ENCODE measurements at regions not wholly inside any gene's neighbourhood (a gene's known extent, or its start where the extent isn't known, plus 50 kb on each side); places are given as distances from the start of the nearest gene placed in this dataset.

- Histone ChIP-seq H3K4me3 (no peak overlapping the region), H3K27ac (no peak overlapping the region)
These were observed 352.4 kb upstream of the MEOX2 start for GRCh38 chr7:16038906-16039305.

GRCh38 chr7:16035392-16035791 is 348.9 kb upstream of the MEOX2 start:
- no peak overlapping the region for H3K4me3 ChIP-seq

GRCh38 chr7:16034866-16035265 is 348.4 kb upstream of the MEOX2 start:
- H3K27ac ChIP-seq = no peak overlapping the region
- H3K4me3 ChIP-seq = no peak overlapping the region

More at GRCh38 chr7:16035392-16035791, 348.9 kb upstream of the MEOX2 start:
- no peak overlapping the region for H3K27ac ChIP-seq

- H3K4me3 ChIP-seq = no peak overlapping the region
- H3K27ac ChIP-seq = no peak overlapping the region
These were observed 347.9 kb upstream of the MEOX2 start for GRCh38 chr7:16034353-16034752.

GRCh38 chr7:16033233-16033632 is 346.8 kb upstream of the MEOX2 start:
- no peak overlapping the region for H3K27ac ChIP-seq
- no peak overlapping the region for H3K4me3 ChIP-seq

- peak overlapping the region in 1 of 21 experiments; percentile 73 for H3K27ac ChIP-seq
- no peak overlapping the region for H3K4me3 ChIP-seq
These were observed 342.2 kb upstream of the MEOX2 start for GRCh38 chr7:16028636-16029035.

- H3K27ac ChIP-seq = peak overlapping the region in 3 of 21 experiments; percentile 33 to 73 (median 41)
These were observed 341.6 kb upstream of the MEOX2 start for GRCh38 chr7:16028103-16028502.

GRCh38 chr7:16027396-16027795 is 340.9 kb upstream of the MEOX2 start:
- H3K4me3 ChIP-seq = no peak overlapping the region
- H3K27ac ChIP-seq = peak overlapping the region in 4 of 21 experiments; percentile 7 to 73 (median 37)

More at GRCh38 chr7:16028103-16028502, 341.6 kb upstream of the MEOX2 start:
- no peak overlapping the region for H3K4me3 ChIP-seq

GRCh38 chr7:16026253-16027020 is 340.0 kb upstream of the MEOX2 start:
- H3K4me3 ChIP-seq = no peak overlapping the region
- peak overlapping the region in 1 of 21 experiments; percentile 33 for H3K27ac ChIP-seq

GRCh38 chr7:16025696-16026095 is 339.2 kb upstream of the MEOX2 start:
- Histone ChIP-seq H3K27ac (no peak overlapping the region), H3K4me3 (no peak overlapping the region)

GRCh38 chr7:16023503-16023902 is 337.0 kb upstream of the MEOX2 start:
- no peak overlapping the region for H3K27ac ChIP-seq

GRCh38 chr7:16023046-16023445 is 336.6 kb upstream of the MEOX2 start:
- H3K4me3 ChIP-seq = no peak overlapping the region
- no peak overlapping the region for H3K27ac ChIP-seq

More at GRCh38 chr7:16023503-16023902, 337.0 kb upstream of the MEOX2 start:
- no peak overlapping the region for H3K4me3 ChIP-seq

GRCh38 chr7:16021851-16022250 is 335.4 kb upstream of the MEOX2 start:
- Histone ChIP-seq H3K4me3 (no peak overlapping the region), H3K27ac (no peak overlapping the region)

GRCh38 chr7:16015981-16016380 is 329.5 kb upstream of the MEOX2 start:
- H3K27ac ChIP-seq = no peak overlapping the region
- H3K4me3 ChIP-seq = no peak overlapping the region

- H3K27ac ChIP-seq = no peak overlapping the region
- H3K4me3 ChIP-seq = no peak overlapping the region
These were observed 327.5 kb upstream of the MEOX2 start for GRCh38 chr7:16014031-16014430.

GRCh38 chr7:16007911-16008310 is 321.4 kb upstream of the MEOX2 start:
- H3K27ac ChIP-seq = no peak overlapping the region
- no peak overlapping the region for H3K4me3 ChIP-seq

- Histone ChIP-seq H3K27ac (no peak overlapping the region), H3K4me3 (no peak overlapping the region)
These were observed 318.2 kb upstream of the MEOX2 start for GRCh38 chr7:16004702-16005101.

- no peak overlapping the region for H3K4me3 ChIP-seq
These were observed 315.0 kb upstream of the MEOX2 start for GRCh38 chr7:16001477-16001876.

GRCh38 chr7:15998617-15999016 is 312.1 kb upstream of the MEOX2 start:
- H3K27ac ChIP-seq = no peak overlapping the region
- H3K4me3 ChIP-seq = no peak overlapping the region

More at GRCh38 chr7:16001477-16001876, 315.0 kb upstream of the MEOX2 start:
- no peak overlapping the region for H3K27ac ChIP-seq

GRCh38 chr7:15995027-15995426 is 308.5 kb upstream of the MEOX2 start:
- H3K27ac ChIP-seq = no peak overlapping the region
- no peak overlapping the region for H3K4me3 ChIP-seq

GRCh38 chr7:15989194-15989593 is 302.7 kb upstream of the MEOX2 start:
- Histone ChIP-seq H3K27ac (no peak overlapping the region), H3K4me3 (no peak overlapping the region)
